DMS79 (cell line): ENCODE measurements at regions not wholly inside any gene's neighbourhood (a gene's known extent, or its start where the extent isn't known, plus 50 kb on each side); places are given as distances from the start of the nearest gene placed in this dataset.
A peak's percentile ranks its signal among the peaks of the same experiment; 100 is the strongest.

ENCODE experiments used
- DNase-seq: peaks from one replicate; lab custom pipeline; 2025; lab: John Stamatoyannopoulos, UW

- DNase-seq = no peak
Observed at GRCh38 chr2:207449642-207450165, 80.1 kb upstream of the CREB1 start.

GRCh38 chr2:207450186-207450585 is 79.6 kb upstream of the CREB1 start:
- DNase-seq = no peak

GRCh38 chr2:207458582-207458981 is 71.2 kb upstream of the CREB1 start:
- DNase-seq = no peak

GRCh38 chr2:207459990-207460757 is 69.6 kb upstream of the CREB1 start:
- DNase-seq = no peak

- no peak for DNase-seq
Observed at GRCh38 chr2:207463433-207463832, 66.3 kb upstream of the CREB1 start.

GRCh38 chr2:207464007-207464406 is 65.8 kb upstream of the CREB1 start:
- DNase-seq = no peak

GRCh38 chr2:207465894-207466293 is 63.9 kb upstream of the CREB1 start:
- no peak for DNase-seq

GRCh38 chr2:207467716-207468347 is 61.9 kb upstream of the CREB1 start:
- no peak for DNase-seq

- no peak for DNase-seq
Observed at GRCh38 chr2:207468488-207468887, 61.3 kb upstream of the CREB1 start.

GRCh38 chr2:207469451-207469850 is 60.3 kb upstream of the CREB1 start:
- no peak for DNase-seq

- DNase-seq = no peak
Observed at GRCh38 chr2:207469943-207470729, 59.6 kb upstream of the CREB1 start.

- DNase-seq = no peak
Observed at GRCh38 chr2:207471261-207471660, 58.5 kb upstream of the CREB1 start.

GRCh38 chr2:207472343-207473048 is 57.3 kb upstream of the CREB1 start:
- no peak for DNase-seq

GRCh38 chr2:207473049-207473930 is 56.5 kb upstream of the CREB1 start:
- peak; percentile 82 for DNase-seq

- no peak for DNase-seq
Observed at GRCh38 chr2:207473931-207474235, 55.9 kb upstream of the CREB1 start.

- peak; percentile 8 for DNase-seq
Observed at GRCh38 chr2:207474863-207475485, 54.8 kb upstream of the CREB1 start.

GRCh38 chr2:207475546-207475945 is 54.2 kb upstream of the CREB1 start:
- DNase-seq = no peak

GRCh38 chr2:207477896-207478295 is 51.9 kb upstream of the CREB1 start:
- no peak for DNase-seq

- no peak for DNase-seq
Observed at GRCh38 chr2:207478572-207478971, 51.2 kb upstream of the CREB1 start.

- DNase-seq = no peak
Observed at GRCh38 chr2:207479198-207479785, 50.5 kb upstream of the CREB1 start.
